ENCODE measurements at regions not wholly inside any gene's neighbourhood (a gene's known extent, or its start where the extent isn't known, plus 50 kb on each side); places are given as distances from the start of the nearest gene placed in this dataset.

DNA sequence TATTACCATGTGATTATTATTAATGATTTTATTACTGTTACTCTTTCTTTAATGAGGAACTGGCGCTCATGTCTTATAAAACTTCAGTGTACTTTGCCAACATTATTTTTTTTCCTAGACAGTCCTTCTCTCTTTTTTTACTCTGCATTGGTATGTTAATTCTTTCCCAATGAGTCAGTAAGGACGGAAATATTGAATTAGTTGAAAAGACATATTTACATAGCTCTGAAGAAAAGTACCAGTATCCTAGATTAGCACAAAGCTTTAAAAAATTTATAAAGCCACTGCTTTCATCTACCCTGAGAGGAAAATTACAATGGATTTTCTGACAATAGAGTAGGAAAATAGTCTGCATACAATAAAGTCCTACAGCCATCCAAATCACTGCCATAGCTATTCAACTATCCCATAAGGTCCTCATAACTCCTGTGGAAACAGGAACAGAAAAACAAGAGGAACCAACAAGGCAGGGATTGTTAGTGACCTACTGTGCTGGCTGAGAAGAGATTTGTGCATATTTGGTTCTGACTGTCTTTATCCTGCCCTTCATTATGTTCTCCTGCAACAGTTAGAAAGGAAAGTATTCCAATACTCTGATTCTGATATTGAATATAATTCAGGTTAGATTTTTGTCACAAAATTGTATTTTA is 314.4 kb downstream of the AASDHPPT start:
- Histone ChIP-seq H3K4me3 (no peak overlapping the region), H3K9me3 (no peaks in the 10 kb centered on the region), H3K36me3 (no peaks in the 10 kb centered on the region), H3K27me3 (no peaks in the 10 kb centered on the region), H3K4me1 (no peaks in the 10 kb centered on the region), H3K27ac (no peak overlapping the region)
- no peak for DNase-seq
- no peak for TF ChIP-seq POLR2A (IDR thresholded peaks at IDR 0.05)
- TF ChIP-seq, protein P1, sequence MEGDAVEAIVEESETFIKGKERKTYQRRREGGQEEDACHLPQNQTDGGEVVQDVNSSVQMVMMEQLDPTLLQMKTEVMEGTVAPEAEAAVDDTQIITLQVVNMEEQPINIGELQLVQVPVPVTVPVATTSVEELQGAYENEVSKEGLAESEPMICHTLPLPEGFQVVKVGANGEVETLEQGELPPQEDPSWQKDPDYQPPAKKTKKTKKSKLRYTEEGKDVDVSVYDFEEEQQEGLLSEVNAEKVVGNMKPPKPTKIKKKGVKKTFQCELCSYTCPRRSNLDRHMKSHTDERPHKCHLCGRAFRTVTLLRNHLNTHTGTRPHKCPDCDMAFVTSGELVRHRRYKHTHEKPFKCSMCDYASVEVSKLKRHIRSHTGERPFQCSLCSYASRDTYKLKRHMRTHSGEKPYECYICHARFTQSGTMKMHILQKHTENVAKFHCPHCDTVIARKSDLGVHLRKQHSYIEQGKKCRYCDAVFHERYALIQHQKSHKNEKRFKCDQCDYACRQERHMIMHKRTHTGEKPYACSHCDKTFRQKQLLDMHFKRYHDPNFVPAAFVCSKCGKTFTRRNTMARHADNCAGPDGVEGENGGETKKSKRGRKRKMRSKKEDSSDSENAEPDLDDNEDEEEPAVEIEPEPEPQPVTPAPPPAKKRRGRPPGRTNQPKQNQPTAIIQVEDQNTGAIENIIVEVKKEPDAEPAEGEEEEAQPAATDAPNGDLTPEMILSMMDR (IDR thresholded peaks at IDR 0.05), result no peak

DNA sequence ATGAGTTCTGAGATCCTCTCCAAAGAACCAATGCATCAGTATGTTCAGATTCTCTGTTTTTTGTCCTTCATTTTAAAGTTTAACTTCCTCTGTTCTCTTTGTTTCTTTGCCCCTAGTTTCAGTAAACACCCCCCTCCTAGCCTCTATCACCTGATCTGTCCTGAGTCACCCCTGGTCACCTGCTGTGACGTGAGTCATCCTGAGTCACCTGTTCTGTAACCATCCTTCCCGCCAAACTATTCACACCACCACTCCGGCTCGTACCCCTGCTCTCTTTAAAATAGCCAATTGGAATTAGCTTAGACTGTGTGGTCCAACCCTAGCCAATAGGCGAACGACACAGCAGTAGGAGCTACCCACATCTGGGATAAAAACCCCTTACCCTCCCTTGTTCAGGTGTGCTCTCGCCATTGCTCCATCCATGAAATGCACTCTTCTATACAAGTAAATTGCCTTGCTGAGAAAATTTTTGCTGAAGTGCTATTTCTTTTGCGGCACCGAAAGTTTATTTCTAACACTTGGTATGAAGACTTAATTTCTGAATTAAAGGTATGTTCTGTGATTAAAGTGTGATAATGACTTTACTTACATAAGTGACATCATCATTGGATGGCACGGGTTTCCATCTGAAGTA is 318.4 kb downstream of the AASDHPPT start:
- Histone ChIP-seq H3K4me1 (no peaks in the 10 kb centered on the region), H3K9me3 (no peaks in the 10 kb centered on the region), H3K4me3 (no peak overlapping the region), H3K27me3 (no peaks in the 10 kb centered on the region), H3K27ac (no peak overlapping the region), H3K36me3 (no peaks in the 10 kb centered on the region)
- DNase-seq, result no peak
- TF ChIP-seq, protein P1 (IDR thresholded peaks at IDR 0.05), result no peak
- no peak for TF ChIP-seq POLR2A (IDR thresholded peaks at IDR 0.05)

DNA sequence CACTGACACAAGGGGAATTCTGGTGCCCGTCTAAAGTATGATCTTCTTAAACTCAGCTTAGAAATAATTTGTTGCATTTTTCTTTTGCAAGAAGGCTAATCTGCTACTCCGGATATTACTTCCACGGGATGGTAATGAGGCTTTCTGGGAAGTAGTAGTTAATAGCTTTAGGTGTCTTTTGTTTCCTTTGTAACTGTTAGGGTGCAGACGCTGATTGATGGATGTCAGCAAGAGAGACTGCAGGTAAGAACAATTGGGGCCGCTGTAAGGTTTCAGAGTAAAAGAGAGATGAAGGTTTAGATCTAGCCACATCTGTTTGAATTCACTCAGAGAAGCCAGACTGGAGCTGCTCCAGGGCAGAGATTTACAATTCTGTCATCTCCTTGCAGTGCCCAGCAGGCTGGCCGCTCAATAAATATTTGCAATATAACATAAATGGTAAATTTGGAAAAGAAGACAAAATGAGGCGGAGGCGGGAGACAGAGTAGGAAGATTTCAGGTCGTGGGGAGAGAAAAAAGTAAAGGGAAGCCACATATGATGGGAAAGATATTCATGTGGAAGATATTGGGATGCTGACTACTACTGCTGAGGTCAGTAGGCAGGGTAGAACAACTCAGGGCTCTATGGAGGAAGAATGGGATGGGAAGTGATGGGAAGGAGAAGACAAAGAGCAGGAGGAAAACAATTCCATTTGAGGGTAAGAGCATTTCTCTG is 320.5 kb downstream of the AASDHPPT start:
- no peak overlapping the region for H3K27ac ChIP-seq
- H3K27me3 ChIP-seq, result no peaks in the 10 kb centered on the region
- H3K4me1 ChIP-seq, result no peaks in the 10 kb centered on the region
- H3K4me3 ChIP-seq, result no peak overlapping the region
- no peaks in the 10 kb centered on the region for H3K9me3 ChIP-seq
- DNase-seq, result no peak
- TF ChIP-seq, protein P1 (IDR thresholded peaks at IDR 0.05), result no peak
- no peaks in the 10 kb centered on the region for H3K36me3 ChIP-seq

DNA sequence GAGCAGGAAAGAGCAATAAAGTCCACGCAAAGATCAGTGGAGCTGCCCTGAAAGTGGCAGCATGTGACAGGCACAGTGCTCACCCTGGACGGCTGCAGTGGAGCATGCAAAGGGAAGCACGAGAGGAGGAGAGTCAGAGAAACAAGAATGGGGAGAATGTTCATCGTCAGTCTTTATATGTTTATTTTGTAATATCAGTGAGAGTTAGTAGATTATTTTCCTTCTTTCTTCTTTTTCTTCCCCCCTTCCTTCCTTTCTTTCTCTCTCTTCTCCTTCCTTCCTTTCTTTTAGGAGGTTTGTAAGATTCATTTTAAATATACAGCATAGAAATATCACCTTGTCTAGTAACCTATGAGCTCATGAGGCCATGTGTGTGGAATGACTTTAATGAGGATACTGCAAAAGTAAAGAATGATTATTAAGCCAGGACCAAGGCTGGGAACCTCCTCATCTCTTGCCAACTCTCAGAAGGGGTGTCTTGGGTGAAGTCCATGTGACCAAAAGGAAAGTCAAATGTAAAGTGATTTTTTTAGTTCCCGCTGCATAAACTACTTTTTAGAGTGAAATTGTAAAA is 321.1 kb downstream of the AASDHPPT start:
- no peak overlapping the region for H3K4me3 ChIP-seq
- TF ChIP-seq, protein P1 (IDR thresholded peaks at IDR 0.05), result no peak
- no peak for TF ChIP-seq POLR2A (IDR thresholded peaks at IDR 0.05)
- no peaks in the 10 kb centered on the region for H3K9me3 ChIP-seq
- H3K36me3 ChIP-seq, result no peaks in the 10 kb centered on the region
- H3K27me3 ChIP-seq, result no peaks in the 10 kb centered on the region
- no peaks in the 10 kb centered on the region for H3K4me1 ChIP-seq
- H3K27ac ChIP-seq, result no peak overlapping the region
- DNase-seq, result no peak

DNA sequence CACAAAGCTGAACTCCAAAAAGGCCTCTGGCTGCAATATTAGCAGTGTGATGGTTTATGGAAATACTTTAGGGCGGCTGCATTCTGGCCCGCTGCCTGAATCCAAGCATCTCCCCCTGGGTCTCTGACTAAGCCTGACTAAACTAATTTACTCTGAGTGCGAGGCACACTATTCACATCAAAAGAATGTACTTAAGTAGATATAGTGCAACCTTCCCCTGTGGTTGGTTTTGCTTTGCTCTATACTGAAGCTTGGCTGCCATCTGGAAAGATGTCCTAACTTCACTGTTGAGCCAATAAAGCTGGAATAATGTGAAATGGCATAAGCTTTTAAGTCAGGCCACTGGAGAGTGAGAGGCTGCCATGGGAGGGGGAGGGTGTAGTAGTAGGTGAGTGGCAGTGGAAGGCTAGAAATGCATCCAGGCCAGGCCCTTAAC is 321.6 kb downstream of the AASDHPPT start:
- DNase-seq, result no peak
- no peaks in the 10 kb centered on the region for H3K9me3 ChIP-seq
- no peaks in the 10 kb centered on the region for H3K36me3 ChIP-seq
- H3K4me1 ChIP-seq, result no peaks in the 10 kb centered on the region
- H3K4me3 ChIP-seq, result no peak overlapping the region
- no peak overlapping the region for H3K27ac ChIP-seq
- H3K27me3 ChIP-seq, result no peaks in the 10 kb centered on the region
- no peak for TF ChIP-seq POLR2A (IDR thresholded peaks at IDR 0.05)
- TF ChIP-seq, protein P1 (IDR thresholded peaks at IDR 0.05), result no peak
